HG02852 (cell line): ENCODE measurements at regions not wholly inside any gene's neighbourhood (a gene's known extent, or its start where the extent isn't known, plus 50 kb on each side); places are given as distances from the start of the nearest gene placed in this dataset.
"Not testable (repeated sequence)": the region's sequence is repeated elsewhere in the genome, so short reads cannot be mapped to it uniquely, and the experiment has no call there.

ENCODE experiments used
- ATAC-seq: cut with Tn5 transposase; IDR thresholded peaks from one replicate; pipeline ENCODE4 v1.9.1; 2021; ENCODE audit warnings: mild to moderate bottlenecking, moderate library complexity; ENCODE audit not compliant: unreplicated experiment

- ATAC-seq = no peak
Measured at GRCh38 chr11:87971354-87971753, 203.9 kb downstream of the RAB38 start.

GRCh38 chr11:87970762-87971161, 204.5 kb downstream of the RAB38 start:
- no peak for ATAC-seq

- ATAC-seq = no peak
Measured at GRCh38 chr11:87967459-87967858, 207.8 kb downstream of the RAB38 start.

GRCh38 chr11:87966694-87967093, 208.5 kb downstream of the RAB38 start:
- ATAC-seq = no peak

GRCh38 chr11:87966216-87966615, 209.0 kb downstream of the RAB38 start:
- ATAC-seq = no peak

GRCh38 chr11:87961606-87962005, 213.6 kb downstream of the RAB38 start:
- no peak for ATAC-seq

- no peak for ATAC-seq
Measured at GRCh38 chr11:87957961-87958360, 217.3 kb downstream of the RAB38 start.

- ATAC-seq = no peak
Measured at GRCh38 chr11:87954476-87954875, 220.8 kb downstream of the RAB38 start.

GRCh38 chr11:87942786-87943185, 232.5 kb downstream of the RAB38 start:
- ATAC-seq = no peak

- no peak for ATAC-seq
Measured at GRCh38 chr11:87934182-87934581, 241.1 kb downstream of the RAB38 start.

- no peak for ATAC-seq
Measured at GRCh38 chr11:87926250-87926970, 248.8 kb downstream of the RAB38 start.

- no peak for ATAC-seq
Measured at GRCh38 chr11:87924125-87924524, 251.1 kb downstream of the RAB38 start.

- no peak for ATAC-seq
Measured at GRCh38 chr11:87917111-87917510, 258.1 kb downstream of the RAB38 start.

GRCh38 chr11:87909178-87909577, 266.1 kb downstream of the RAB38 start:
- no peak for ATAC-seq

- no peak for ATAC-seq
Measured at GRCh38 chr11:87908086-87908485, 267.2 kb downstream of the RAB38 start.

- ATAC-seq = no peak
Measured at GRCh38 chr11:87903345-87903744, 271.9 kb downstream of the RAB38 start.

- no peak for ATAC-seq
Measured at GRCh38 chr11:87901341-87901740, 273.9 kb downstream of the RAB38 start.

GRCh38 chr11:87897921-87898320, 277.3 kb downstream of the RAB38 start:
- no peak for ATAC-seq

- no peak for ATAC-seq
Measured at GRCh38 chr11:87897071-87897470, 278.2 kb downstream of the RAB38 start.

GRCh38 chr11:87894961-87895360, 280.3 kb downstream of the RAB38 start:
- no peak for ATAC-seq

GRCh38 chr11:87892291-87892690, 283.0 kb downstream of the RAB38 start:
- no peak for ATAC-seq

GRCh38 chr11:87889126-87889525, 286.1 kb downstream of the RAB38 start:
- ATAC-seq = no peak

- not testable (repeated sequence) for ATAC-seq
Measured at GRCh38 chr11:87885084-87885483, 290.2 kb downstream of the RAB38 start.
